Endothelial cell (in vitro differentiated cells): ENCODE measurements at regions not wholly inside any gene's neighbourhood (a gene's known extent, or its start where the extent isn't known, plus 50 kb on each side); places are given as distances from the start of the nearest gene placed in this dataset.

Experiments used
- DNase-seq: peaks from one replicate; pipeline ENCODE4 v3.0.0; 2021; ENCODE audit warnings: low spot score
- H3K27ac Mint-ChIP-seq: one replicate; pipeline ENCODE4 v1.8.0; 2021; ENCODE audit warnings: mixed read lengths, inconsistent platforms; ENCODE audit not compliant: unreplicated experiment
- H3K27me3 Mint-ChIP-seq: one replicate; pipeline ENCODE4 v1.8.0; 2021; ENCODE audit warnings: mild to moderate bottlenecking, moderate library complexity, mixed read lengths, inconsistent platforms; ENCODE audit not compliant: unreplicated experiment
- H3K36me3 Mint-ChIP-seq: one replicate; pipeline ENCODE4 v1.8.0; 2021; ENCODE audit warnings: mild to moderate bottlenecking, low read depth, mixed read lengths, inconsistent platforms; ENCODE audit not compliant: unreplicated experiment
- H3K4me1 Mint-ChIP-seq: one replicate; pipeline ENCODE4 v1.8.0; 2021; ENCODE audit warnings: mild to moderate bottlenecking, mixed read lengths, inconsistent platforms; ENCODE audit not compliant: unreplicated experiment
- H3K4me3 Mint-ChIP-seq: one replicate; pipeline ENCODE4 v1.8.0; 2021; ENCODE audit warnings: mild to moderate bottlenecking, mixed read lengths, inconsistent platforms; ENCODE audit not compliant: unreplicated experiment
- H3K9me3 Mint-ChIP-seq: one replicate; pipeline ENCODE4 v1.8.0; 2021; ENCODE audit warnings: mixed read lengths, inconsistent platforms; ENCODE audit not compliant: unreplicated experiment
- CTCF ChIP-seq: fragments of 200-600 bp; sonication (generic); IDR thresholded peaks from one replicate; pipeline ENCODE4 v1.5.0; 2021; ENCODE audit warnings: antibody characterized with exemption; ENCODE audit not compliant: unreplicated experiment

GRCh38 chr1:189962181-189962580, 515.5 kb downstream of the BRINP3 start:
- Mint-ChIP-seq H3K27ac (no peak overlapping the region), H3K27me3 (no peaks in the 10 kb centered on the region), H3K4me3 (no peak overlapping the region), H3K36me3 (no peaks in the 10 kb centered on the region), H3K4me1 (no peaks in the 10 kb centered on the region), H3K9me3 (no peaks in the 10 kb centered on the region)
- no peak for DNase-seq
- no peak for TF ChIP-seq CTCF

GRCh38 chr1:189970331-189971230, 507.1 kb downstream of the BRINP3 start:
- H3K36me3 Mint-ChIP-seq = no peaks in the 10 kb centered on the region
- H3K4me1 Mint-ChIP-seq = peaks cover 4% of the 10 kb centered on the region
- no peaks in the 10 kb centered on the region for H3K9me3 Mint-ChIP-seq
- H3K27ac Mint-ChIP-seq = no peak overlapping the region
- no peak for DNase-seq
- no peaks in the 10 kb centered on the region for H3K27me3 Mint-ChIP-seq
- H3K4me3 Mint-ChIP-seq = no peak overlapping the region
- no peak for TF ChIP-seq CTCF

- H3K4me3 Mint-ChIP-seq = no peak overlapping the region
Measured at GRCh38 chr1:189971656-189972055, 506.0 kb downstream of the BRINP3 start.

GRCh38 chr1:189977184-189977583, 500.5 kb downstream of the BRINP3 start:
- Mint-ChIP-seq H3K27ac (no peak overlapping the region), H3K9me3 (no peaks in the 10 kb centered on the region), H3K4me1 (no peaks in the 10 kb centered on the region), H3K4me3 (no peak overlapping the region), H3K27me3 (no peaks in the 10 kb centered on the region), H3K36me3 (no peaks in the 10 kb centered on the region)
- no peak for DNase-seq
- no peak for TF ChIP-seq CTCF

More at GRCh38 chr1:189971656-189972055, 506.0 kb downstream of the BRINP3 start:
- Mint-ChIP-seq H3K36me3 (no peaks in the 10 kb centered on the region), H3K9me3 (no peaks in the 10 kb centered on the region), H3K27ac (no peak overlapping the region), H3K4me1 (peaks cover 4% of the 10 kb centered on the region), H3K27me3 (no peaks in the 10 kb centered on the region)
- no peak for DNase-seq
- no peak for TF ChIP-seq CTCF

- Mint-ChIP-seq H3K9me3 (no peaks in the 10 kb centered on the region), H3K27me3 (no peaks in the 10 kb centered on the region), H3K36me3 (no peaks in the 10 kb centered on the region), H3K4me3 (no peak overlapping the region), H3K4me1 (no peaks in the 10 kb centered on the region), H3K27ac (no peak overlapping the region)
- TF ChIP-seq CTCF = no peak
- no peak for DNase-seq
Measured at GRCh38 chr1:189983166-189983890, 494.3 kb downstream of the BRINP3 start.
